GM23248 (cell line): ENCODE measurements at regions not wholly inside any gene's neighbourhood (a gene's known extent, or its start where the extent isn't known, plus 50 kb on each side); places are given as distances from the start of the nearest gene placed in this dataset.

ENCODE experiments used
- DNase-seq: peaks from one replicate; pipeline ENCODE4 v3.0.0-alpha.2; 2015
- H2AFZ ChIP-seq: fragments of 200-600 bp; sonication (generic); 2 replicates; pipeline ENCODE4 v1.6.1; 2016; ENCODE audit warnings: antibody characterized with exemption
- H3F3A ChIP-seq: fragments of 200-600 bp; sonication (generic); 2 replicates; pipeline ENCODE4 v1.6.1; 2016; ENCODE audit warnings: mild to moderate bottlenecking, antibody characterized with exemption, mixed run types; ENCODE audit not compliant: insufficient read depth
- H3K27ac ChIP-seq: fragments of 200-600 bp; sonication (generic); 2 replicates; pipeline ENCODE4 v1.5.1; 2016; ENCODE audit warnings: mild to moderate bottlenecking
- H3K27me3 ChIP-seq: fragments of 200-600 bp; sonication (generic); replicated peaks from 2 replicates; pipeline ENCODE4 v1.6.1; 2016; ENCODE audit warnings: mild to moderate bottlenecking; ENCODE audit not compliant: insufficient read depth
- H3K36me3 ChIP-seq: fragments of 200-600 bp; sonication (generic); 2 replicates; pipeline ENCODE4 v1.6.1; 2016; ENCODE audit warnings: low read depth, mild to moderate bottlenecking
- H3K4me1 ChIP-seq: fragments of 200-600 bp; sonication (generic); 2 replicates; pipeline ENCODE4 v1.6.1; 2016; ENCODE audit warnings: mild to moderate bottlenecking; ENCODE audit not compliant: insufficient read depth
- H3K4me2 ChIP-seq: fragments of 200-600 bp; sonication (generic); one replicate; pipeline ENCODE4 v1.6.1; 2016; ENCODE audit warnings: mild to moderate bottlenecking; ENCODE audit not compliant: unreplicated experiment
- H3K4me3 ChIP-seq: fragments of 200-600 bp; sonication (generic); 2 replicates; pipeline ENCODE4 v1.5.1; 2016; ENCODE audit warnings: mild to moderate bottlenecking
- H3K79me2 ChIP-seq: fragments of 200-600 bp; sonication (generic); 2 replicates; pipeline ENCODE4 v1.6.1; 2016; ENCODE audit warnings: mild to moderate bottlenecking; ENCODE audit not compliant: insufficient read depth
- H3K9ac ChIP-seq: fragments of 200-600 bp; sonication (generic); 2 replicates; pipeline ENCODE4 v1.6.1; 2016; ENCODE audit warnings: mild to moderate bottlenecking
- H3K9me2 ChIP-seq: fragments of 200-600 bp; sonication (generic); 2 replicates; pipeline ENCODE4 v1.6.1; 2016; ENCODE audit warnings: mixed run types, mild to moderate bottlenecking, moderate library complexity; ENCODE audit not compliant: insufficient read depth
- H3K9me3 ChIP-seq: fragments of 200-600 bp; sonication (generic); one replicate; pipeline ENCODE4 v1.6.1; 2017; ENCODE audit warnings: low read depth
- H4K20me1 ChIP-seq: fragments of 200-600 bp; sonication (generic); 2 replicates; pipeline ENCODE4 v1.6.0; 2016; ENCODE audit not compliant: insufficient read depth
- EZH2 ChIP-seq: fragments of 200-600 bp; sonication (generic); IDR thresholded peaks from 2 replicates; pipeline ENCODE4 v1.6.1; 2018; ENCODE audit warnings: antibody characterized with exemption, mild to moderate bottlenecking; ENCODE audit not compliant: insufficient read depth, poor library complexity, severe bottlenecking
- EZH2phosphoT487 ChIP-seq: fragments of 200-600 bp; sonication (generic); IDR thresholded peaks from 2 replicates; pipeline ENCODE4 v1.6.1; 2018; ENCODE audit warnings: antibody characterized with exemption, moderate library complexity, mild to moderate bottlenecking, low read depth; ENCODE audit not compliant: insufficient read depth
- WGBS, 2 experiments: methylation state at CpG; one replicate each; pipeline ENCODE4 v1.1.6; 2015 to 2017; ENCODE audit warnings: low lambda C conversion rate in 2 of 2, low coverage in 1 of 2; ENCODE audit errors: missing lambda C conversion rate in 2 of 2; 5-methylcytosine and 5-hydroxymethylcytosine counted together
- in situ Hi-C: fragments of 300-500 bp; cut with MboI; formaldehyde crosslinking; loops from 2 replicates; pipeline ENCODE4 v1.15.0; 2020

DNA sequence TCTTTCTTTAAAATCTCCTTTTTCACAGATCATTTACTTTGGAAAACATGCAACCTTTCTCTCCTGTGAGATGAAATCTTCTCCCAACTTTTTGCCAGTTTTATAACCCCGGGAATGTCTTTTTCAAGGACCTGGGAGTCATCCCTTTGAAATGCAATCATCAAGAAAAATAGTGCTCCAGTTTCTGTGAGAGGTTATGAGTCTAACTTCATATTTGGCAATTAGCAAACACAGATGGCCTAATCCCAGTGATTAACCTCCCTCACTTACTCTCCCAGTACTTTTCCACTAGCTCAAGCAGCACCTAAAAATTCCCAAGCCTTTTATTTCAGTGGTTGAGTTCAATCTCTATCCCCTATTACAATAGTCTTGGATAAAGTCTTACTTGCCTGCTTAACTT, 185.8 kb upstream of the TMEM106B start:
- Histone ChIP-seq H3F3A (no peaks in the 10 kb centered on the region), H3K4me2 (no peak overlapping the region), H3K9me3 (no peaks in the 10 kb centered on the region), H4K20me1 (no peaks in the 10 kb centered on the region), H3K27ac (no peak overlapping the region), H3K27me3 (no peaks in the 10 kb centered on the region), H3K4me3 (no peak overlapping the region), H3K79me2 (no peaks in the 10 kb centered on the region), H3K9me2 (no peaks in the 10 kb centered on the region), H3K36me3 (no peaks in the 10 kb centered on the region), H3K9ac (no peak overlapping the region), H3K4me1 (no peaks in the 10 kb centered on the region), H2AFZ (no peak overlapping the region)
- WGBS, 2 experiments, result 10 to 21% methylated on average over 1 of the region's 1 CpG
- DNase-seq, result peak; percentile 27
- TF ChIP-seq EZH2 (no peak), EZH2phosphoT487 (no peak)
- in situ Hi-C loops, result no loop called here

DNA sequence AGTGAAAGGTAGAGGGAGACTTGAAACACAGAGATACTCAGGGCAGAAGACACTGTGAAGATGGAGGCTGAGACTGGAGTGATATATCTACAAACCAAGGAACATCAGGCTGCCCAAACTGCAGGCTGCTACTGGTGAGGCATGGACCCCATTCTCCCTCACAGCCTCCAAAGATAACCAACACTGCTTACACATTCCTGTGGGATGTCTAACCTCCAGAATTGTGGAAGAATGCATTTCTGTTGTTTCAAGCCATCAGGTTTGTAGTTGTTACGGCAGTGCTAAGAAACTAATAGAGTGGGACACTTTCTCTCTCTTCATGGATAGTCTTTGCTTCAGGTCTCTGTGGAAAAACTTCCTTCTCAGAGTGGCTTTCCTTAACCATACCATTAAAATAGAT, 182.6 kb upstream of the TMEM106B start:
- in situ Hi-C loops, result no loop called here
- DNase-seq, result peak; percentile 12
- Histone ChIP-seq H3K4me1 (peaks cover 5% of the 10 kb centered on the region), H3K9me3 (no peaks in the 10 kb centered on the region), H3K4me3 (no peak overlapping the region), H2AFZ (no peak overlapping the region), H3K4me2 (no peak overlapping the region), H3K27me3 (no peaks in the 10 kb centered on the region), H3K79me2 (no peaks in the 10 kb centered on the region), H3K27ac (no peak overlapping the region), H3K9ac (no peak overlapping the region), H3K36me3 (no peaks in the 10 kb centered on the region), H4K20me1 (no peaks in the 10 kb centered on the region), H3K9me2 (no peaks in the 10 kb centered on the region), H3F3A (no peaks in the 10 kb centered on the region)
- 50 to 54% methylated on average over 1 of the region's 1 CpG for WGBS, 2 experiments
- no peak for TF ChIP-seq EZH2
- TF ChIP-seq EZH2phosphoT487, result no peak

DNA sequence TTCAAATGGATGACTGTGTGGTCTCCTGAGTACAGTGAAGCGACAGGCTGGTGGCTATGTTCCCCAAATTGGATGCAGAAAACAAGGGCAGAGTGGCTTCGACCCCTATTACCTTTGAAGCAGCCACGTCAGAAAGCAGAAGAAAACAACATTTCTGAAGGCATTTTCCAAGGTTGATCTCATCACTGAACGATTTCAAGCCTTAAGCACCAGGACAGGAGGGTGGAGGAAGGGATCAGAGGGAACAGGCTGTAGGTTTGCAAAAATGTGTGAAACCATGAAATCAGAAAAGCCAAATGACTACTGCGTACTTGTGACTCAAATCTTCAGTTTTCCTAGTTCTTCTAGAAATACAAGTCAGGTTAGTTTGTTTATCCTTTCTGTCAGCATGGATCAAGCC, 181.0 kb upstream of the TMEM106B start:
- Histone ChIP-seq H4K20me1 (no peaks in the 10 kb centered on the region), H3K27me3 (no peaks in the 10 kb centered on the region), H3K79me2 (no peaks in the 10 kb centered on the region), H3K9me2 (no peaks in the 10 kb centered on the region), H3K9me3 (no peaks in the 10 kb centered on the region), H3K4me3 (no peak overlapping the region), H3K36me3 (no peaks in the 10 kb centered on the region), H3K27ac (no peak overlapping the region), H3K4me2 (no peak overlapping the region), H3K4me1 (peaks cover 5% of the 10 kb centered on the region), H3K9ac (no peak overlapping the region), H2AFZ (no peak overlapping the region), H3F3A (no peaks in the 10 kb centered on the region)
- in situ Hi-C loops, result no loop called here
- peak; percentile 25 for DNase-seq
- TF ChIP-seq EZH2 (no peak), EZH2phosphoT487 (no peak)
- WGBS, 2 experiments, result 38 to 40% methylated on average over 5 of the region's 5 CpGs

DNA sequence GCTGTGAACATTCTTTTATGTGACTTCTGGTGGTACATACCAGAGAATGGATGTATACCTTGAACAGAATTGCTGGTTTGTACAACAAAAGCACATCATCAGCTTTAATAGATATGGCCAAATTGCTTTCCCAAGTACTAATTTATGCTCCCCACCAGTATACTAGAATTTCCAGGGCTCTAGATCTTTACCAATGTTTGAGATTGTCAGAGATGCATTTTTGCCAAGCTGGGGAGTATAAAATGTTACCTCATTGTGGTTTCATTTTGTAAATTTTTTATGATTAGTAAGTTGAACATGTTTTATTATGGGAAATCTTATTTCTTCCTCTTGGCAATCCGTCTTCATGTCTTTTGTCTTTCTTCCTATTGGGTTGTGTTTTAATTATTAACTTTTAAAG, 179.9 kb upstream of the TMEM106B start:
- in situ Hi-C loops, result no loop called here
- H3K36me3 ChIP-seq, result no peaks in the 10 kb centered on the region
- H3K9ac ChIP-seq, result no peak overlapping the region
- H3K27me3 ChIP-seq, result no peaks in the 10 kb centered on the region
- no peaks in the 10 kb centered on the region for H3K9me3 ChIP-seq
- DNase-seq, result no peak
- no peak overlapping the region for H3K4me3 ChIP-seq
- H3K9me2 ChIP-seq, result no peaks in the 10 kb centered on the region
- H3K4me1 ChIP-seq, result peaks cover 5% of the 10 kb centered on the region
- H3K79me2 ChIP-seq, result no peaks in the 10 kb centered on the region
- 23 to 27% methylated on average over 1 of the region's 1 CpG for WGBS, 2 experiments
- no peaks in the 10 kb centered on the region for H4K20me1 ChIP-seq
- no peak overlapping the region for H2AFZ ChIP-seq
- TF ChIP-seq EZH2 (no peak), EZH2phosphoT487 (no peak)
- no peaks in the 10 kb centered on the region for H3F3A ChIP-seq
- no peak overlapping the region for H3K27ac ChIP-seq
- peak overlapping the region; percentile 5 for H3K4me2 ChIP-seq

DNA sequence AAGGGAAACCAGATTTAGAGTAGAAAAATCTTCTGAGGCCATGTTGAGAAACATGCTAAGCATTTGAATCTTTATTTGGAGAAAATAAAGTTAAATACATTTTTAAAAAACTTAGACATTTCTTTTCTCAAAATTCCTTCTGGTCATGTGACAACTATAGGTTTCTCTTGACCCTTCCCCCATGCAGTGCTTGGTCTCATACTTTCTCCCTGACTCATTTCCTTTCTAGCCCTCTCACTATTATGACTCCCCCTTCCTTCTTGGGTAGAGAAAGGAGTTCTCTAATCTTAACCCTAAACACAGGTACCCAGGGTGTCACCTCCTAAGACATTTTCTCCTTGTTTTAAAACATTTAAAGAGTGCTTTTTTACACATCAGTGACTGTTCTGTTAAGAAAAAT, 179.5 kb upstream of the TMEM106B start:
- H3K27ac ChIP-seq, result no peak overlapping the region
- H3K4me3 ChIP-seq, result no peak overlapping the region
- H3K79me2 ChIP-seq, result no peaks in the 10 kb centered on the region
- DNase-seq, result peak; percentile 29
- no peaks in the 10 kb centered on the region for H3K9me2 ChIP-seq
- H3K4me1 ChIP-seq, result peaks cover 5% of the 10 kb centered on the region
- no peak overlapping the region for H3K9ac ChIP-seq
- H2AFZ ChIP-seq, result no peak overlapping the region
- H3F3A ChIP-seq, result no peaks in the 10 kb centered on the region
- H3K36me3 ChIP-seq, result no peaks in the 10 kb centered on the region
- in situ Hi-C loops, result no loop called here
- H3K27me3 ChIP-seq, result no peaks in the 10 kb centered on the region
- no peaks in the 10 kb centered on the region for H4K20me1 ChIP-seq
- H3K4me2 ChIP-seq, result peak overlapping the region; percentile 5
- no peaks in the 10 kb centered on the region for H3K9me3 ChIP-seq
- TF ChIP-seq EZH2 (no peak), EZH2phosphoT487 (no peak)
